ENCODE measurements at regions not wholly inside any gene's neighbourhood (a gene's known extent, or its start where the extent isn't known, plus 50 kb on each side); places are given as distances from the start of the nearest gene placed in this dataset.

DNA sequence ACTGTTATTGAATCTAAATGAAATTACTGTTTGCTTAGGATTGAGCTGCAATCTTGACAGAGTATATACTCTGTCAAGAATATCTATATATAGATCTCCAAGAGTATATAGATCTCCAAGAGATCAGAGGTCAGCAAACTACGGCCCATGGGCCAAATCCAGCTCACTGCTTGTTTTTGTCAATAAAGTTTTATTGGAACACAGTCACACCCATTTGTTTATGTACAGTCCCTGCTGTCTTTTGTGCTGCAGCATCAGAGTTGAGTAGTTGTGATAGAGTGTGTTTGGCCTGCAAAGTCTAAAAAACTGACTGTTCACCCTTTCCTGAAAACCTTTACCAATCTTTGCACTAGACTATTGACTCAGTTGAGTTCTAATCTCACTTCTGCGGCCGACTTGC lies 66.3 kb upstream of the NPVF start:
- Histone ChIP-seq H3K9ac (ENCODE audit: low read length) (no peak overlapping the region), H3K27ac (ENCODE audit: low read depth, low read length) (no peak overlapping the region), H3K4me3 (replicated peaks in 1 of 2; ENCODE audit: low read depth in 1 of 2, low read length in 2 of 2) (no peak overlapping the region), H3K79me2 (ENCODE audit: insufficient read depth, low read length) (no peaks in the 10 kb centered on the region), H3K4me2 (ENCODE audit: low read length) (no peak overlapping the region), H4K20me1 (ENCODE audit: insufficient read depth) (no peaks in the 10 kb centered on the region), H3K4me1 (ENCODE audit: control insufficient read depth in 1 of 2, insufficient read depth in 2 of 2, low read length in 2 of 2) (no peaks in the 10 kb centered on the region), H2AFZ (ENCODE audit: low read depth, low read length, poor library complexity, severe bottlenecking) (no peak overlapping the region), H3K36me3 (ENCODE audit: control insufficient read depth in 1 of 2, insufficient read depth in 2 of 2, low read length in 2 of 2) (no peaks in the 10 kb centered on the region), H3K9me2 (ENCODE audit: insufficient read depth) (no peaks in the 10 kb centered on the region), H3K27me3 (ENCODE audit: insufficient read depth, low read length) (0 out of 2 replicates have a peak, but pooled peaks cover 3% of the 10 kb centered on the region), H3K9me3 (ENCODE audit: control insufficient read depth in 1 of 2, insufficient read depth in 1 of 2, low read depth in 1 of 2, low read length in 2 of 2) (no peaks in the 10 kb centered on the region)
- no TSS peak for BruUV-seq (replicated peaks)
- intact Hi-C loops (cut with micrococcal nuclease), result no loop called here
- ChIA-PET RAD21 (ENCODE audit: low non-redundant PET in 1 of 2, low total read pairs in 2 of 2, uncharacterized antibody in 2 of 2, unreplicated experiment in 2 of 2) (no interaction called here), POLR2A (no interaction called here), CTCF (no interaction called here)
- TF ChIP-seq CBX3 (IDR thresholded peaks at IDR 0.05; ENCODE audit: low read depth), result no peak
- TF ChIP-seq YY1 (IDR thresholded peaks at IDR 0.05; ENCODE audit: extremely low read depth, insufficient replicate concordance, low read depth, low read length), result no peak
- TF ChIP-seq RAD21 (IDR thresholded peaks at IDR 0.05; ENCODE audit: low read depth), result no peak
- TF ChIP-seq EZH2 (IDR thresholded peaks at IDR 0.05), result no peak
- TF ChIP-seq EGR1 (IDR thresholded peaks at IDR 0.05; ENCODE audit: low read depth), result no peak
- no peak for TF ChIP-seq ZNF274 (IDR thresholded peaks at IDR 0.05; ENCODE audit: low read depth, low read length)
- no peak for TF ChIP-seq SRF (IDR thresholded peaks at IDR 0.05; ENCODE audit: low read depth)
- no peak for TF ChIP-seq FOSL1 (IDR thresholded peaks at IDR 0.05; ENCODE audit: low read depth)
- TF ChIP-seq, protein P1, sequence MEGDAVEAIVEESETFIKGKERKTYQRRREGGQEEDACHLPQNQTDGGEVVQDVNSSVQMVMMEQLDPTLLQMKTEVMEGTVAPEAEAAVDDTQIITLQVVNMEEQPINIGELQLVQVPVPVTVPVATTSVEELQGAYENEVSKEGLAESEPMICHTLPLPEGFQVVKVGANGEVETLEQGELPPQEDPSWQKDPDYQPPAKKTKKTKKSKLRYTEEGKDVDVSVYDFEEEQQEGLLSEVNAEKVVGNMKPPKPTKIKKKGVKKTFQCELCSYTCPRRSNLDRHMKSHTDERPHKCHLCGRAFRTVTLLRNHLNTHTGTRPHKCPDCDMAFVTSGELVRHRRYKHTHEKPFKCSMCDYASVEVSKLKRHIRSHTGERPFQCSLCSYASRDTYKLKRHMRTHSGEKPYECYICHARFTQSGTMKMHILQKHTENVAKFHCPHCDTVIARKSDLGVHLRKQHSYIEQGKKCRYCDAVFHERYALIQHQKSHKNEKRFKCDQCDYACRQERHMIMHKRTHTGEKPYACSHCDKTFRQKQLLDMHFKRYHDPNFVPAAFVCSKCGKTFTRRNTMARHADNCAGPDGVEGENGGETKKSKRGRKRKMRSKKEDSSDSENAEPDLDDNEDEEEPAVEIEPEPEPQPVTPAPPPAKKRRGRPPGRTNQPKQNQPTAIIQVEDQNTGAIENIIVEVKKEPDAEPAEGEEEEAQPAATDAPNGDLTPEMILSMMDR (IDR thresholded peaks at IDR 0.05 in 2 of 3, conservative IDR thresholded peaks at IDR 0.05 in 1 of 3; ENCODE audit: borderline replicate concordance in 1 of 3, insufficient read depth in 1 of 3, low read depth in 2 of 3, low read length in 2 of 3), result no peak
- DNase-seq (ENCODE audit: low read depth, low spot score), result no peak
- no peak for ATAC-seq

DNA sequence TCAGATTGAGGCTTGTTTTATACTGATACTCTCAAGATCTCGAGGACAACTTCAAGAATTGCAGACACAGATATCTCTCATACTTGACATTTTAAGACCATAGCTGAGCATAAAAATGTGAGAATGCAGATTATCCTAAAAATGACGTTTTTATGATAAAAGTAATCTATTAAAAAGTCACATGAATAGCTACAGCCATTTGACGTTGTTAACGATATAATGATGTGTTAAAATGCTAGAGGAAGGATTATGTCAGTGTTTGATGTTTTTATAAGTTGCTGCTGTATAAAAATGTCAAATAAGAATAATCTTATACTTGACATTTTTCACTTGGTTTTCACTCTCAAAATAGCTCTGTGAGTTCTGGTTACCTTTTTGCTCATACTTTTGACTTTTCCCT lies 67.1 kb upstream of the NPVF start:
- POLR2A ChIA-PET, result no interaction called here
- intact Hi-C loops (cut with micrococcal nuclease), result no loop called here
- TF ChIP-seq, protein P2, sequence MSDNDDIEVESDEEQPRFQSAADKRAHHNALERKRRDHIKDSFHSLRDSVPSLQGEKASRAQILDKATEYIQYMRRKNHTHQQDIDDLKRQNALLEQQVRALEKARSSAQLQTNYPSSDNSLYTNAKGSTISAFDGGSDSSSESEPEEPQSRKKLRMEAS (IDR thresholded peaks at IDR 0.05), result no peak
- TF ChIP-seq TCF7L2 (IDR thresholded peaks at IDR 0.05; ENCODE audit: borderline replicate concordance, extremely low read depth, insufficient read depth, insufficient read length) (no peak), ZNF274 (IDR thresholded peaks at IDR 0.05; ENCODE audit: low read depth, low read length) (no peak), JUND (IDR thresholded peaks at IDR 0.05) (no peak), SIN3A (IDR thresholded peaks at IDR 0.05; ENCODE audit: low read depth) (no peak), ELF1 (IDR thresholded peaks at IDR 0.05; ENCODE audit: borderline replicate concordance, low read depth) (no peak), SRF (IDR thresholded peaks at IDR 0.05; ENCODE audit: low read depth) (no peak), SP1 (IDR thresholded peaks at IDR 0.05; ENCODE audit: low read depth) (no peak), REST (IDR thresholded peaks at IDR 0.05; ENCODE audit: low read depth) (no peak), RAD21 (IDR thresholded peaks at IDR 0.05; ENCODE audit: low read depth) (no peak)

More for the DNA sequence above, 67.1 kb upstream of the NPVF start:
- Histone ChIP-seq H3K4me1 (ENCODE audit: control insufficient read depth in 1 of 2, insufficient read depth in 2 of 2, low read length in 2 of 2) (no peaks in the 10 kb centered on the region), H3K27me3 (ENCODE audit: insufficient read depth, low read length) (0 out of 2 replicates have a peak, but pooled peaks cover 3% of the 10 kb centered on the region), H3K4me3 (replicated peaks in 1 of 2; ENCODE audit: low read depth in 1 of 2, low read length in 2 of 2) (no peak overlapping the region), H3K36me3 (ENCODE audit: control insufficient read depth in 1 of 2, insufficient read depth in 2 of 2, low read length in 2 of 2) (no peaks in the 10 kb centered on the region), H3K9me3 (ENCODE audit: control insufficient read depth in 1 of 2, insufficient read depth in 1 of 2, low read depth in 1 of 2, low read length in 2 of 2) (no peaks in the 10 kb centered on the region), H3K27ac (ENCODE audit: low read depth, low read length) (no peak overlapping the region), H3K9ac (ENCODE audit: low read length) (no peak overlapping the region), H3K79me2 (ENCODE audit: insufficient read depth, low read length) (no peaks in the 10 kb centered on the region), H3K9me2 (ENCODE audit: insufficient read depth) (no peaks in the 10 kb centered on the region), H3K4me2 (ENCODE audit: low read length) (no peak overlapping the region), H4K20me1 (ENCODE audit: insufficient read depth) (no peaks in the 10 kb centered on the region), H2AFZ (ENCODE audit: low read depth, low read length, poor library complexity, severe bottlenecking) (no peak overlapping the region)
- BruUV-seq (replicated peaks), result no TSS peak
- no peak for DNase-seq (ENCODE audit: low read depth, low spot score)
- ChIA-PET CTCF (no interaction called here), RAD21 (ENCODE audit: low non-redundant PET in 1 of 2, low total read pairs in 2 of 2, uncharacterized antibody in 2 of 2, unreplicated experiment in 2 of 2) (no interaction called here)
- no peak for ATAC-seq

Data from HCT116 (cell line).